ENCODE measurements at regions not wholly inside any gene's neighbourhood (a gene's known extent, or its start where the extent isn't known, plus 50 kb on each side); places are given as distances from the start of the nearest gene placed in this dataset.

- TF ChIP-seq CTCF (IDR thresholded peaks at IDR 0.05), result no peak
- TF ChIP-seq POLR2A (IDR thresholded peaks at IDR 0.05), result no peak
- Histone ChIP-seq H3K4me3 (no peak overlapping the region), H3K4me1 (peaks cover 0 to 3% (median 0%) of the 10 kb centered on the region in 12 donors), H3K27me3 (no peaks in the 10 kb centered on the region), H3K27ac (no peak overlapping the region), H3K36me3 (no peaks in the 10 kb centered on the region), H3K9me3 (peaks cover 0 to 16% (median 0%) of the 10 kb centered on the region in 12 donors)
- DNase-seq (no peak), ATAC-seq (no peak)
- WGBS, 4 donors, result 75 to 86% (median 81%) methylated on average over 2 of the region's 2 CpGs
- intact Hi-C loops (cut with DNase I), result no loop called here
Measured at GRCh38 chr19:28956961-28957360, 256.0 kb downstream of the UQCRFS1 start.

GRCh38 chr19:28956421-28956820 is 256.5 kb downstream of the UQCRFS1 start:
- WGBS, 4 donors, result 71 to 85% (median 80%) methylated on average over 3 of the region's 3 CpGs
- no peak for ATAC-seq
- no peak overlapping the region for H3K4me3 ChIP-seq

GRCh38 chr19:28949535-28949934 is 263.4 kb downstream of the UQCRFS1 start:
- intact Hi-C loops (cut with DNase I), result no loop called here
- DNase-seq (no peak), ATAC-seq (no peak)
- no peak overlapping the region for H3K4me3 ChIP-seq
- TF ChIP-seq CTCF (IDR thresholded peaks at IDR 0.05) (no peak), POLR2A (IDR thresholded peaks at IDR 0.05) (no peak)
- H3K4me1 ChIP-seq, result no peaks in the 10 kb centered on the region
- peaks cover 0 to 2% (median 0%) of the 10 kb centered on the region in 12 donors for H3K9me3 ChIP-seq
- no peak overlapping the region for H3K27ac ChIP-seq
- H3K36me3 ChIP-seq, result no peaks in the 10 kb centered on the region
- no peaks in the 10 kb centered on the region for H3K27me3 ChIP-seq
- 66 to 77% (median 75%) methylated on average over 4 of the region's 4 CpGs for WGBS, 4 donors

More at GRCh38 chr19:28956421-28956820, 256.5 kb downstream of the UQCRFS1 start:
- H3K9me3 ChIP-seq, result peaks cover 0 to 16% (median 0%) of the 10 kb centered on the region in 12 donors
- TF ChIP-seq CTCF (IDR thresholded peaks at IDR 0.05) (no peak), POLR2A (IDR thresholded peaks at IDR 0.05) (no peak)
- H3K27ac ChIP-seq, result no peak overlapping the region
- H3K36me3 ChIP-seq, result no peaks in the 10 kb centered on the region
- no peaks in the 10 kb centered on the region for H3K27me3 ChIP-seq
- peaks cover 0 to 3% (median 0%) of the 10 kb centered on the region in 12 donors for H3K4me1 ChIP-seq
- intact Hi-C loops (cut with DNase I), result no loop called here
- no peak for DNase-seq

- Histone ChIP-seq H3K27ac (no peak overlapping the region), H3K36me3 (no peaks in the 10 kb centered on the region), H3K4me3 (no peak overlapping the region), H3K9me3 (no peaks in the 10 kb centered on the region), H3K27me3 (no peaks in the 10 kb centered on the region), H3K4me1 (no peaks in the 10 kb centered on the region)
- TF ChIP-seq CTCF (IDR thresholded peaks at IDR 0.05), result no peak
- TF ChIP-seq POLR2A (IDR thresholded peaks at IDR 0.05), result no peak
- intact Hi-C loops (cut with DNase I), result no loop called here
- 39 to 60% (median 48%) methylated on average over 1 of the region's 1 CpG for WGBS, 4 donors
- DNase-seq (no peak), ATAC-seq (no peak)
Measured at GRCh38 chr19:28949027-28949426, 263.9 kb downstream of the UQCRFS1 start.

Measured in heart left ventricle (tissue), 16 donors.